ENCODE measurements at regions not wholly inside any gene's neighbourhood (a gene's known extent, or its start where the extent isn't known, plus 50 kb on each side); places are given as distances from the start of the nearest gene placed in this dataset.

DNA sequence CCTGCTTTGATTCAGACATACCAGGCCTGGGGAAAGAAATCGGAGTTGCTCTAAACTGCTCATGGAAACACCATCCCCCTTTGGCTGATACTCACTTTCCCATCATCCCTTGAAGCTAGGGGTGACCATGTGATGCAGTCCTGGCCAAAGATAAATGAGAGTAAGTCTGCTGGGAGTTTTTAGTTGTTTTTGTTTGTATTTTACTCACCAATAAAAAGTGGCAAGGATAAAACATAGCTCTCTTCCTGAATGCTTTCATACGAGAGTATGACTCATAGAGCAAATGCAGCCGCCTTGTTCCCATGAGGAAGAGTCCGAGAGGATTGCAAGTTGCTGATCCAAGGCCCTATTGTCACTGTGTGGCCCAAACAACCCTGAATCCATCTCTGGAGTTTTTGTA is 126.4 kb upstream of the TMEM132C start:
- no peak for TF ChIP-seq CTCF (IDR thresholded peaks at IDR 0.05)
- TF ChIP-seq POLR2A (IDR thresholded peaks at IDR 0.05) = no peak
